Heart left ventricle (tissue), 16 donors: ENCODE measurements at regions not wholly inside any gene's neighbourhood (a gene's known extent, or its start where the extent isn't known, plus 50 kb on each side); places are given as distances from the start of the nearest gene placed in this dataset.
A peak's percentile ranks its signal among the peaks of the same experiment; 100 is the strongest.

Experiments used
- ATAC-seq, 4 donors: fragments of 200-7000 bp; cut with Tn5 transposase; one replicate each; pipeline ENCODE4 v1.9.1; 2020 to 2022; ENCODE audit warnings: moderate library complexity in 4 of 4, mild to moderate bottlenecking in 3 of 4, moderate number of reproducible peaks in 1 of 4
- DNase-seq, 5 donors: peaks; one replicate each; pipeline ENCODE4 v3.0.0-alpha.2; 2020
- H3K27ac ChIP-seq, 12 donors: fragments of 200-600 bp; sonication (generic) in 4 of 12; one replicate each; pipeline versions ENCODE4 v1.5.0 to v1.8.0; 2016 to 2022; ENCODE audit warnings: mild to moderate bottlenecking in 2 of 12
- H3K27me3 ChIP-seq, 9 donors: fragments of 200-600 bp; sonication (generic) in 2 of 9; one replicate each; pipeline versions ENCODE4 v1.5.1 to v1.8.0; 2016 to 2022; ENCODE audit warnings: mild to moderate bottlenecking in 3 of 9
- H3K36me3 ChIP-seq, 9 donors: fragments of 200-600 bp; sonication (generic) in 2 of 9; one replicate each; pipeline versions ENCODE4 v1.5.0 to v1.8.0; 2018 to 2022; ENCODE audit warnings: mild to moderate bottlenecking in 2 of 9
- H3K4me1 ChIP-seq, 12 donors: fragments of 200-600 bp; sonication (generic) in 4 of 12; one replicate each; pipeline versions ENCODE4 v1.5.0 to v1.8.0; 2016 to 2022; ENCODE audit warnings: mild to moderate bottlenecking in 3 of 12
- H3K4me3 ChIP-seq, 12 donors: fragments of 200-600 bp; sonication (generic) in 4 of 12; one replicate each; pipeline versions ENCODE4 v1.5.0 to v1.8.0; 2017 to 2022; ENCODE audit warnings: mild to moderate bottlenecking in 9 of 12, moderate library complexity in 4 of 12
- H3K9me3 ChIP-seq, 12 donors: fragments of 200-600 bp; sonication (generic) in 4 of 12; one replicate each; pipeline versions ENCODE4 v1.5.0 to v1.8.0; 2016 to 2022; ENCODE audit warnings: mild to moderate bottlenecking in 1 of 12
- CTCF ChIP-seq, 12 donors: fragments of 200-600 bp; sonication (generic) in 4 of 12; IDR thresholded peaks; one replicate each; pipeline versions ENCODE4 v1.5.0 to v1.8.0; 2018 to 2022; ENCODE audit warnings: antibody characterized with exemption in 12 of 12, mild to moderate bottlenecking in 5 of 12
- POLR2A ChIP-seq, 2 donors: fragments of 450-650 bp; IDR thresholded peaks; one replicate each; pipeline ENCODE4 v1.6.1; 2017; ENCODE audit warnings: antibody characterized with exemption in 2 of 2, mild to moderate bottlenecking in 2 of 2, moderate library complexity in 2 of 2
- WGBS, 4 donors: extraction: QIAGEN DNeasy Blood & Tissue Kit in 2 of 4; methylation state at CpG; one replicate each; pipeline versions ENCODE4 v1.1.5 to v1.1.7; 2013 to 2018; 5-methylcytosine and 5-hydroxymethylcytosine counted together
- intact Hi-C, 10 donors: fragments of 100-400 bp; cut with DNase I; formaldehyde crosslinking; loops; one replicate each; pipeline versions ENCODE4 v1.11.1 to v1.14.2; 2022
- donor health status: ischemic (EF 13 %, LVEDD 7.1; RV severe dilation, severe dysfunction).
- donor health status: healthy with polysubstance abuse.
- donor health status: DM: no; HTN: yes; CAD: no.
- donor health status: DM: no; HTN: no; CAD: no.
- donor health status: ischemic (EF 25% LVEDD 6.9; RV normal size, moderate dysfunction).
- donor health status: ischemic (EF 25% LVEDD 5.7; RV mildly dilated, moderate dysfunction).
- donor health status: healthy.
- donor health status: DM: yes; HTN: yes; CAD: no.
- donor health status: ischemic (EF 35%, LVEDD 5.7; RV mildly dilated, moderate dysfunction).
- donor health status: nonischemic (EF 11% LVEDD 7.7; RV severe dilation, severe dysfunction).
- donor health status: DM: yes; HTN: yes; CAD: no.
- donor health status: PGD.
- donor health status: ischemic (EF 29% LVEDD 5.4; RV normal size, mild dysfunction).
- donor health status: nonischemic (EF 23%, LVEDD 6.1; RV moderate dilation, normal function).

- Histone ChIP-seq H3K4me3 (no peak overlapping the region), H3K4me1 (no peaks in the 10 kb centered on the region), H3K27me3 (no peaks in the 10 kb centered on the region), H3K27ac (peak overlapping the region in 1 of 12 donors; percentile 24), H3K36me3 (no peaks in the 10 kb centered on the region), H3K9me3 (peaks cover 0 to 6% (median 0%) of the 10 kb centered on the region in 12 donors)
- 86 to 97% (median 93%) methylated on average over 2 of the region's 2 CpGs for WGBS, 4 donors
- ATAC-seq (no peak), DNase-seq (no peak)
- intact Hi-C loops, result no loop called here
- no peak for TF ChIP-seq CTCF (IDR thresholded peaks at IDR 0.05)
- TF ChIP-seq POLR2A (IDR thresholded peaks at IDR 0.05), result no peak
These were observed 56.4 kb upstream of the POMP start for GRCh38 chr13:28602580-28602979.

GRCh38 chr13:28601581-28601980 lies 57.3 kb upstream of the POMP start:
- Histone ChIP-seq H3K27ac (no peak overlapping the region), H3K9me3 (peaks cover 0 to 6% (median 0%) of the 10 kb centered on the region in 12 donors), H3K4me1 (no peaks in the 10 kb centered on the region), H3K27me3 (no peaks in the 10 kb centered on the region), H3K36me3 (no peaks in the 10 kb centered on the region), H3K4me3 (no peak overlapping the region)
- DNase-seq (no peak), ATAC-seq (no peak)
- 84 to 95% (median 95%) methylated on average over 3 of the region's 3 CpGs for WGBS, 4 donors
- intact Hi-C loops, result no loop called here
- no peak for TF ChIP-seq POLR2A (IDR thresholded peaks at IDR 0.05)
- TF ChIP-seq CTCF (IDR thresholded peaks at IDR 0.05), result no peak

GRCh38 chr13:28597641-28598040 lies 61.3 kb upstream of the POMP start:
- ATAC-seq, result no peak
- TF ChIP-seq CTCF (IDR thresholded peaks at IDR 0.05), result no peak
- no peak for TF ChIP-seq POLR2A (IDR thresholded peaks at IDR 0.05)
- 55 to 69% (median 62%) methylated on average over 3 of the region's 3 CpGs for WGBS, 4 donors

GRCh38 chr13:28590461-28590860 lies 68.5 kb upstream of the POMP start:
- intact Hi-C loops, result no loop called here
- no peak for DNase-seq

More at GRCh38 chr13:28597641-28598040, 61.3 kb upstream of the POMP start:
- H3K4me1 ChIP-seq, result no peaks in the 10 kb centered on the region
- peak overlapping the region in 1 of 12 donors; percentile 16 for H3K27ac ChIP-seq
- peaks cover 0 to 6% (median 0%) of the 10 kb centered on the region in 12 donors for H3K9me3 ChIP-seq
- intact Hi-C loops, result no loop called here
- no peak for DNase-seq
- H3K27me3 ChIP-seq, result no peaks in the 10 kb centered on the region
- no peak overlapping the region for H3K4me3 ChIP-seq
- H3K36me3 ChIP-seq, result no peaks in the 10 kb centered on the region

More at GRCh38 chr13:28590461-28590860, 68.5 kb upstream of the POMP start:
- Histone ChIP-seq H3K36me3 (no peaks in the 10 kb centered on the region), H3K27me3 (no peaks in the 10 kb centered on the region), H3K4me3 (no peak overlapping the region), H3K4me1 (peaks cover 0 to 17% (median 0%) of the 10 kb centered on the region in 12 donors), H3K9me3 (no peaks in the 10 kb centered on the region), H3K27ac (no peak overlapping the region)
- TF ChIP-seq CTCF (IDR thresholded peaks at IDR 0.05) (no peak), POLR2A (IDR thresholded peaks at IDR 0.05) (no peak)
- 94 to 95% (median 94%) methylated on average over 11 to 12 of the region's 12 CpGs for WGBS, 4 donors
- ATAC-seq, result no peak
